ENCODE measurements at regions not wholly inside any gene's neighbourhood (a gene's known extent, or its start where the extent isn't known, plus 50 kb on each side); places are given as distances from the start of the nearest gene placed in this dataset.

DNA sequence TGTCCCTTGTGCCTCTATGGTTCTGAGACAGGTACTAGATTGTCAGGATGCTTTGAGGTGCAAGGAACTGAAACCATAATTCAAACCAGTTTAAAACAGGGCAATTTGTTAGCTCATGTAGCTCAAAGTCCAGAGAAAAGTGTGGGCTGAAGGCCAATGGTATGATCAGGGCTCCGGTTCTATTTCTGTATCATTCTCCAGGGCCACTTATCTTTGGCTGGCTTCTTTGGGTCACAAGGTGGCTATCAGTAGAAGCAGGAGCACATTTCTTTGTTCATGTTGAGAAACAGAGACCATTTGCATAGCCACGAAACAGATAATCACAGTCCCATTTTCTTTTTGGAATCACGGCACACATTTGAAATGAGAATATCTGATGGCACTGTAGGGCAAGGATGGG lies 294.9 kb downstream of the ETNK1 start:
- TF ChIP-seq, protein P1, sequence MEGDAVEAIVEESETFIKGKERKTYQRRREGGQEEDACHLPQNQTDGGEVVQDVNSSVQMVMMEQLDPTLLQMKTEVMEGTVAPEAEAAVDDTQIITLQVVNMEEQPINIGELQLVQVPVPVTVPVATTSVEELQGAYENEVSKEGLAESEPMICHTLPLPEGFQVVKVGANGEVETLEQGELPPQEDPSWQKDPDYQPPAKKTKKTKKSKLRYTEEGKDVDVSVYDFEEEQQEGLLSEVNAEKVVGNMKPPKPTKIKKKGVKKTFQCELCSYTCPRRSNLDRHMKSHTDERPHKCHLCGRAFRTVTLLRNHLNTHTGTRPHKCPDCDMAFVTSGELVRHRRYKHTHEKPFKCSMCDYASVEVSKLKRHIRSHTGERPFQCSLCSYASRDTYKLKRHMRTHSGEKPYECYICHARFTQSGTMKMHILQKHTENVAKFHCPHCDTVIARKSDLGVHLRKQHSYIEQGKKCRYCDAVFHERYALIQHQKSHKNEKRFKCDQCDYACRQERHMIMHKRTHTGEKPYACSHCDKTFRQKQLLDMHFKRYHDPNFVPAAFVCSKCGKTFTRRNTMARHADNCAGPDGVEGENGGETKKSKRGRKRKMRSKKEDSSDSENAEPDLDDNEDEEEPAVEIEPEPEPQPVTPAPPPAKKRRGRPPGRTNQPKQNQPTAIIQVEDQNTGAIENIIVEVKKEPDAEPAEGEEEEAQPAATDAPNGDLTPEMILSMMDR (IDR thresholded peaks at IDR 0.05) = no peak
- TF ChIP-seq POLR2AphosphoS5 (IDR thresholded peaks at IDR 0.05) (no peak), POLR2A (IDR thresholded peaks at IDR 0.05) (no peak)

All from breast epithelium (tissue), 3 donors.